SK-N-MC (cell line): ENCODE measurements at regions not wholly inside any gene's neighbourhood (a gene's known extent, or its start where the extent isn't known, plus 50 kb on each side); places are given as distances from the start of the nearest gene placed in this dataset.
"Not testable (repeated sequence)": the region's sequence is repeated elsewhere in the genome, so short reads cannot be mapped to it uniquely, and the experiment has no call there.

Experiments used
- DNase-seq: peaks from one replicate; pipeline ENCODE4 v3.0.0-alpha.2; 2011; ENCODE audit warnings: low read depth, low spot score
- H3K27ac ChIP-seq: fragments of 200-600 bp; sonication (generic); 2 replicates; pipeline ENCODE4 v1.5.1; 2016; ENCODE audit warnings: mixed run types
- H3K36me3 ChIP-seq: fragments of 200-600 bp; sonication (generic); 2 replicates; pipeline ENCODE4 v1.6.1; 2017; ENCODE audit warnings: antibody characterized with exemption, low read length, mixed read lengths; ENCODE audit not compliant: insufficient read depth
- H3K4me3 ChIP-seq: fragments of 200-600 bp; sonication (generic); 2 replicates; pipeline ENCODE4 v1.5.1; 2016
- H3K9ac ChIP-seq: fragments of 200-600 bp; sonication (generic); 2 replicates; pipeline ENCODE4 v1.8.0; 2017; ENCODE audit warnings: mixed run types, mixed read lengths; ENCODE audit not compliant: insufficient read length
- H3K9me3 ChIP-seq: fragments of 200-600 bp; sonication (generic); 2 replicates; pipeline ENCODE4 v1.6.1; 2017; ENCODE audit warnings: low read depth, mild to moderate bottlenecking, antibody characterized with exemption, low read length, moderate library complexity, mixed read lengths
- EZH2 ChIP-seq: fragments of 200-600 bp; sonication (generic); IDR thresholded peaks from one replicate; pipeline ENCODE4 v1.6.1; 2017; ENCODE audit warnings: antibody characterized with exemption
- FOXP2 ChIP-seq: optimal IDR thresholded peaks from 2 replicates; pipeline ENCODE3; 2011; ENCODE audit warnings: mild to moderate bottlenecking, moderate library complexity; ENCODE audit not compliant: insufficient read depth; ENCODE audit errors: extremely low read length, control extremely low read depth
- POLR2AphosphoS5 ChIP-seq: IDR thresholded peaks from 2 replicates; pipeline ENCODE4 v1.6.1; 2012; ENCODE audit warnings: mild to moderate bottlenecking, low read depth, low read length, borderline replicate concordance

- TF ChIP-seq POLR2AphosphoS5 (no peak), EZH2 (no peak), FOXP2 (no peak)
- Histone ChIP-seq H3K27ac (no peak overlapping the region), H3K9me3 (no peaks in the 10 kb centered on the region), H3K36me3 (no peaks in the 10 kb centered on the region), H3K9ac (no peak overlapping the region), H3K4me3 (no peak overlapping the region)
- DNase-seq = no peak
These were observed 209.4 kb upstream of the RFX3 start for GRCh38 chr9:3735251-3735650.

GRCh38 chr9:3733527-3734262, 207.9 kb upstream of the RFX3 start:
- H3K9me3 ChIP-seq, H3K4me3 ChIP-seq, H3K9ac ChIP-seq, H3K27ac ChIP-seq, DNase-seq, H3K36me3 ChIP-seq: not testable (repeated sequence)

- TF ChIP-seq FOXP2 = no peak
- no peak for TF ChIP-seq EZH2
- TF ChIP-seq POLR2AphosphoS5 = no peak
These were observed 207.2 kb upstream of the RFX3 start for GRCh38 chr9:3733039-3733408.

GRCh38 chr9:3732077-3733038, 206.6 kb upstream of the RFX3 start:
- TF ChIP-seq EZH2 = no peak
- no peak overlapping the region for H3K4me3 ChIP-seq
- H3K9me3 ChIP-seq = no peaks in the 10 kb centered on the region
- DNase-seq = peak; percentile 28
- no peak overlapping the region for H3K27ac ChIP-seq
- H3K36me3 ChIP-seq = no peaks in the 10 kb centered on the region
- H3K9ac ChIP-seq = no peak overlapping the region

More at GRCh38 chr9:3733039-3733408, 207.2 kb upstream of the RFX3 start:
- Histone ChIP-seq H3K36me3 (no peaks in the 10 kb centered on the region), H3K4me3 (no peak overlapping the region), H3K9me3 (no peaks in the 10 kb centered on the region), H3K27ac (no peak overlapping the region), H3K9ac (no peak overlapping the region)
- DNase-seq = no peak

GRCh38 chr9:3730511-3730922, 204.7 kb upstream of the RFX3 start:
- Histone ChIP-seq H3K4me3 (no peak overlapping the region), H3K27ac (no peak overlapping the region), H3K36me3 (no peaks in the 10 kb centered on the region), H3K9ac (no peak overlapping the region), H3K9me3 (no peaks in the 10 kb centered on the region)
- no peak for DNase-seq
- no peak for TF ChIP-seq POLR2AphosphoS5
- no peak for TF ChIP-seq FOXP2
- TF ChIP-seq EZH2 = no peak

GRCh38 chr9:3721096-3721495, 195.3 kb upstream of the RFX3 start:
- Histone ChIP-seq H3K36me3 (no peaks in the 10 kb centered on the region), H3K4me3 (no peak overlapping the region), H3K27ac (no peak overlapping the region), H3K9me3 (no peaks in the 10 kb centered on the region), H3K9ac (no peak overlapping the region)
- no peak for DNase-seq
- TF ChIP-seq POLR2AphosphoS5 = no peak
- no peak for TF ChIP-seq FOXP2
- no peak for TF ChIP-seq EZH2

GRCh38 chr9:3719286-3719685, 193.5 kb upstream of the RFX3 start:
- H3K36me3 ChIP-seq = no peaks in the 10 kb centered on the region
- no peak overlapping the region for H3K4me3 ChIP-seq
- TF ChIP-seq FOXP2 = no peak
- TF ChIP-seq POLR2AphosphoS5 = no peak
- no peak for TF ChIP-seq EZH2
- H3K9ac ChIP-seq = no peak overlapping the region
- no peaks in the 10 kb centered on the region for H3K9me3 ChIP-seq
- no peak overlapping the region for H3K27ac ChIP-seq
- no peak for DNase-seq

GRCh38 chr9:3716415-3716814, 190.6 kb upstream of the RFX3 start:
- no peaks in the 10 kb centered on the region for H3K36me3 ChIP-seq
- H3K4me3 ChIP-seq = no peak overlapping the region
- H3K9ac ChIP-seq = no peak overlapping the region
- no peaks in the 10 kb centered on the region for H3K9me3 ChIP-seq
- TF ChIP-seq FOXP2 = no peak
- no peak for DNase-seq
- H3K27ac ChIP-seq = no peak overlapping the region

GRCh38 chr9:3708751-3709150, 182.9 kb upstream of the RFX3 start:
- H3K9me3 ChIP-seq = no peaks in the 10 kb centered on the region
- H3K4me3 ChIP-seq = no peak overlapping the region
- no peaks in the 10 kb centered on the region for H3K36me3 ChIP-seq
- no peak overlapping the region for H3K9ac ChIP-seq
- no peak overlapping the region for H3K27ac ChIP-seq
- no peak for DNase-seq
- no peak for TF ChIP-seq POLR2AphosphoS5
